ENCODE measurements at regions not wholly inside any gene's neighbourhood (a gene's known extent, or its start where the extent isn't known, plus 50 kb on each side); places are given as distances from the start of the nearest gene placed in this dataset.

- DNase-seq (ENCODE audit: low read depth in 6 of 9, low spot score in 9 of 9) = no peak
- peaks cover 0 to 4% of the 10 kb centered on the region in 2 donors for H3K27me3 ChIP-seq (ENCODE audit: control insufficient read depth in 2 of 2, insufficient read depth in 1 of 2, low read length in 1 of 2)
- no peak overlapping the region for H3K4me3 ChIP-seq (ENCODE audit: low read length in 2 of 2)
- WGBS = 94% methylated on average over 2 of the region's 2 CpGs
- H3K27ac ChIP-seq (ENCODE audit: low read depth in 1 of 2, low read length in 1 of 2) = no peak overlapping the region
- H3K36me3 ChIP-seq (ENCODE audit: control insufficient read depth in 2 of 2, insufficient read depth in 2 of 2, low read length in 1 of 2) = no peaks in the 10 kb centered on the region
- H3K9me3 ChIP-seq (ENCODE audit: control insufficient read depth in 2 of 2, insufficient read depth in 1 of 2, low read length in 1 of 2) = no peaks in the 10 kb centered on the region
- no peaks in the 10 kb centered on the region for H3K4me1 ChIP-seq (ENCODE audit: control insufficient read depth in 2 of 2, insufficient read depth in 2 of 2, low read length in 2 of 2)
Measured at GRCh38 chr15:79193549-79193948, 89.0 kb upstream of the ANKRD34C start.

GRCh38 chr15:79193103-79193502, 89.4 kb upstream of the ANKRD34C start:
- H3K27me3 ChIP-seq (ENCODE audit: control insufficient read depth in 2 of 2, insufficient read depth in 1 of 2, low read length in 1 of 2) = peaks cover 0 to 4% of the 10 kb centered on the region in 2 donors
- no peak overlapping the region for H3K27ac ChIP-seq (ENCODE audit: low read depth in 1 of 2, low read length in 1 of 2)
- no peaks in the 10 kb centered on the region for H3K9me3 ChIP-seq (ENCODE audit: control insufficient read depth in 2 of 2, insufficient read depth in 1 of 2, low read length in 1 of 2)
- H3K4me1 ChIP-seq (ENCODE audit: control insufficient read depth in 2 of 2, insufficient read depth in 2 of 2, low read length in 2 of 2) = no peaks in the 10 kb centered on the region
- no peak overlapping the region for H3K4me3 ChIP-seq (ENCODE audit: low read length in 2 of 2)
- no peak for DNase-seq (ENCODE audit: low read depth in 6 of 9, low spot score in 9 of 9)
- WGBS = 83% methylated on average over 6 of the region's 6 CpGs
- H3K36me3 ChIP-seq (ENCODE audit: control insufficient read depth in 2 of 2, insufficient read depth in 2 of 2, low read length in 1 of 2) = no peaks in the 10 kb centered on the region

- Histone ChIP-seq H3K27ac (ENCODE audit: low read depth in 1 of 2, low read length in 1 of 2) (no peak overlapping the region), H3K9me3 (ENCODE audit: control insufficient read depth in 2 of 2, insufficient read depth in 1 of 2, low read length in 1 of 2) (no peaks in the 10 kb centered on the region), H3K36me3 (ENCODE audit: control insufficient read depth in 2 of 2, insufficient read depth in 2 of 2, low read length in 1 of 2) (no peaks in the 10 kb centered on the region), H3K4me3 (ENCODE audit: low read length in 2 of 2) (no peak overlapping the region), H3K4me1 (ENCODE audit: control insufficient read depth in 2 of 2, insufficient read depth in 2 of 2, low read length in 2 of 2) (no peaks in the 10 kb centered on the region), H3K27me3 (ENCODE audit: control insufficient read depth in 2 of 2, insufficient read depth in 1 of 2, low read length in 1 of 2) (peaks cover 0 to 4% of the 10 kb centered on the region in 2 donors)
- no peak for DNase-seq (ENCODE audit: low read depth in 6 of 9, low spot score in 9 of 9)
- 85% methylated on average over 10 of the region's 10 CpGs for WGBS
Measured at GRCh38 chr15:79192462-79193036, 90.0 kb upstream of the ANKRD34C start.

GRCh38 chr15:79190093-79190492, 92.4 kb upstream of the ANKRD34C start:
- WGBS = 85% methylated on average over 8 of the region's 8 CpGs
- H3K4me1 ChIP-seq (ENCODE audit: control insufficient read depth in 2 of 2, insufficient read depth in 2 of 2, low read length in 2 of 2) = no peaks in the 10 kb centered on the region
- no peaks in the 10 kb centered on the region for H3K9me3 ChIP-seq (ENCODE audit: control insufficient read depth in 2 of 2, insufficient read depth in 1 of 2, low read length in 1 of 2)
- no peak for DNase-seq (ENCODE audit: low read depth in 6 of 9, low spot score in 9 of 9)
- no peak overlapping the region for H3K4me3 ChIP-seq (ENCODE audit: low read length in 2 of 2)
- H3K27me3 ChIP-seq (ENCODE audit: control insufficient read depth in 2 of 2, insufficient read depth in 1 of 2, low read length in 1 of 2) = no peaks in the 10 kb centered on the region
- no peaks in the 10 kb centered on the region for H3K36me3 ChIP-seq (ENCODE audit: control insufficient read depth in 2 of 2, insufficient read depth in 2 of 2, low read length in 1 of 2)
- no peak overlapping the region for H3K27ac ChIP-seq (ENCODE audit: low read depth in 1 of 2, low read length in 1 of 2)

GRCh38 chr15:79186616-79187015, 95.9 kb upstream of the ANKRD34C start:
- Histone ChIP-seq H3K4me1 (ENCODE audit: control insufficient read depth in 2 of 2, insufficient read depth in 2 of 2, low read length in 2 of 2) (no peaks in the 10 kb centered on the region), H3K36me3 (ENCODE audit: control insufficient read depth in 2 of 2, insufficient read depth in 2 of 2, low read length in 1 of 2) (no peaks in the 10 kb centered on the region), H3K27ac (ENCODE audit: low read depth in 1 of 2, low read length in 1 of 2) (no peak overlapping the region), H3K27me3 (ENCODE audit: control insufficient read depth in 2 of 2, insufficient read depth in 1 of 2, low read length in 1 of 2) (no peaks in the 10 kb centered on the region), H3K9me3 (ENCODE audit: control insufficient read depth in 2 of 2, insufficient read depth in 1 of 2, low read length in 1 of 2) (no peaks in the 10 kb centered on the region), H3K4me3 (ENCODE audit: low read length in 2 of 2) (no peak overlapping the region)
- 90% methylated on average over 8 of the region's 8 CpGs for WGBS
- no peak for DNase-seq (ENCODE audit: low read depth in 6 of 9, low spot score in 9 of 9)

GRCh38 chr15:79185199-79185598, 94.6 kb upstream of the RASGRF1 start:
- Histone ChIP-seq H3K4me3 (ENCODE audit: low read length in 2 of 2) (no peak overlapping the region), H3K36me3 (ENCODE audit: control insufficient read depth in 2 of 2, insufficient read depth in 2 of 2, low read length in 1 of 2) (no peaks in the 10 kb centered on the region), H3K4me1 (ENCODE audit: control insufficient read depth in 2 of 2, insufficient read depth in 2 of 2, low read length in 2 of 2) (no peaks in the 10 kb centered on the region), H3K9me3 (ENCODE audit: control insufficient read depth in 2 of 2, insufficient read depth in 1 of 2, low read length in 1 of 2) (no peaks in the 10 kb centered on the region), H3K27ac (ENCODE audit: low read depth in 1 of 2, low read length in 1 of 2) (no peak overlapping the region), H3K27me3 (ENCODE audit: control insufficient read depth in 2 of 2, insufficient read depth in 1 of 2, low read length in 1 of 2) (no peaks in the 10 kb centered on the region)
- no peak for DNase-seq (ENCODE audit: low read depth in 6 of 9, low spot score in 9 of 9)
- 85% methylated on average over 7 of the region's 7 CpGs for WGBS

- Histone ChIP-seq H3K4me3 (ENCODE audit: low read length in 2 of 2) (no peak overlapping the region), H3K9me3 (ENCODE audit: control insufficient read depth in 2 of 2, insufficient read depth in 1 of 2, low read length in 1 of 2) (no peaks in the 10 kb centered on the region), H3K36me3 (ENCODE audit: control insufficient read depth in 2 of 2, insufficient read depth in 2 of 2, low read length in 1 of 2) (no peaks in the 10 kb centered on the region), H3K4me1 (ENCODE audit: control insufficient read depth in 2 of 2, insufficient read depth in 2 of 2, low read length in 2 of 2) (no peaks in the 10 kb centered on the region), H3K27me3 (ENCODE audit: control insufficient read depth in 2 of 2, insufficient read depth in 1 of 2, low read length in 1 of 2) (no peaks in the 10 kb centered on the region), H3K27ac (ENCODE audit: low read depth in 1 of 2, low read length in 1 of 2) (no peak overlapping the region)
- peak in 8 of 9 donors; percentile 11 to 64 (median 26) for DNase-seq (ENCODE audit: low read depth in 6 of 9, low spot score in 9 of 9)
- WGBS = 21% methylated on average over 4 of the region's 4 CpGs
Measured at GRCh38 chr15:79184465-79184892, 93.9 kb upstream of the RASGRF1 start.

GRCh38 chr15:79180318-79180717, 89.7 kb upstream of the RASGRF1 start:
- no peaks in the 10 kb centered on the region for H3K9me3 ChIP-seq (ENCODE audit: control insufficient read depth in 2 of 2, insufficient read depth in 1 of 2, low read length in 1 of 2)
- 94% methylated on average over 5 of the region's 5 CpGs for WGBS
- H3K27ac ChIP-seq (ENCODE audit: low read depth in 1 of 2, low read length in 1 of 2) = no peak overlapping the region
- H3K27me3 ChIP-seq (ENCODE audit: control insufficient read depth in 2 of 2, insufficient read depth in 1 of 2, low read length in 1 of 2) = peaks cover 0 to 2% of the 10 kb centered on the region in 2 donors
- no peaks in the 10 kb centered on the region for H3K36me3 ChIP-seq (ENCODE audit: control insufficient read depth in 2 of 2, insufficient read depth in 2 of 2, low read length in 1 of 2)
- H3K4me1 ChIP-seq (ENCODE audit: control insufficient read depth in 2 of 2, insufficient read depth in 2 of 2, low read length in 2 of 2) = no peaks in the 10 kb centered on the region
- H3K4me3 ChIP-seq (ENCODE audit: low read length in 2 of 2) = no peak overlapping the region
- no peak for DNase-seq (ENCODE audit: low read depth in 6 of 9, low spot score in 9 of 9)

GRCh38 chr15:79179597-79179996, 89.0 kb upstream of the RASGRF1 start:
- H3K9me3 ChIP-seq (ENCODE audit: control insufficient read depth in 2 of 2, insufficient read depth in 1 of 2, low read length in 1 of 2) = no peaks in the 10 kb centered on the region
- no peak overlapping the region for H3K27ac ChIP-seq (ENCODE audit: low read depth in 1 of 2, low read length in 1 of 2)
- H3K27me3 ChIP-seq (ENCODE audit: control insufficient read depth in 2 of 2, insufficient read depth in 1 of 2, low read length in 1 of 2) = peaks cover 0 to 2% of the 10 kb centered on the region in 2 donors
- 90% methylated on average over 5 of the region's 5 CpGs for WGBS
- no peak for DNase-seq (ENCODE audit: low read depth in 6 of 9, low spot score in 9 of 9)
- no peak overlapping the region for H3K4me3 ChIP-seq (ENCODE audit: low read length in 2 of 2)
- no peaks in the 10 kb centered on the region for H3K4me1 ChIP-seq (ENCODE audit: control insufficient read depth in 2 of 2, insufficient read depth in 2 of 2, low read length in 2 of 2)
- H3K36me3 ChIP-seq (ENCODE audit: control insufficient read depth in 2 of 2, insufficient read depth in 2 of 2, low read length in 1 of 2) = no peaks in the 10 kb centered on the region

Data from thymus (tissue), 11 donors.